GM20000 (cell line): ENCODE measurements at regions not wholly inside any gene's neighbourhood (a gene's known extent, or its start where the extent isn't known, plus 50 kb on each side); places are given as distances from the start of the nearest gene placed in this dataset.

Experiments
- DNase-seq: peaks from one replicate; pipeline ENCODE4 v3.0.0; 2012; ENCODE audit warnings: low spot score
- CTCF ChIP-seq: IDR thresholded peaks from 2 replicates; pipeline ENCODE4 v1.5.1; 2012; ENCODE audit warnings: mild to moderate bottlenecking, control low read depth; ENCODE audit errors: extremely low read depth, missing control alignments

GRCh38 chr2:128798502-128799283 is 480.0 kb upstream of the HS6ST1 start:
- TF ChIP-seq CTCF: no peak
- no peak for DNase-seq

GRCh38 chr2:128799284-128799552 is 480.6 kb upstream of the HS6ST1 start:
- DNase-seq: no peak
- no peak for TF ChIP-seq CTCF

- no peak for DNase-seq
- no peak for TF ChIP-seq CTCF
These were observed 481.1 kb upstream of the HS6ST1 start for GRCh38 chr2:128799730-128800129.

- TF ChIP-seq CTCF: no peak
- DNase-seq: no peak
These were observed 482.9 kb upstream of the HS6ST1 start for GRCh38 chr2:128801576-128801975.

GRCh38 chr2:128803222-128803621 is 484.6 kb upstream of the HS6ST1 start:
- no peak for DNase-seq
- no peak for TF ChIP-seq CTCF

- no peak for TF ChIP-seq CTCF
- no peak for DNase-seq
These were observed 486.6 kb upstream of the HS6ST1 start for GRCh38 chr2:128805237-128805636.

- no peak for DNase-seq
- no peak for TF ChIP-seq CTCF
These were observed 487.2 kb upstream of the HS6ST1 start for GRCh38 chr2:128805918-128806317.
